K562 (cell line): ENCODE measurements at regions not wholly inside any gene's neighbourhood (a gene's known extent, or its start where the extent isn't known, plus 50 kb on each side); places are given as distances from the start of the nearest gene placed in this dataset.

Source experiments
- ATAC-seq: fragments of 200-7000 bp; cut with Tn5 transposase; 3 replicates; pipeline ENCODE4 v1.9.1; 2020; ENCODE audit warnings: moderate library complexity
- BruUV-seq: library from RNA; stranded (reverse); fragments of 400-500 nt; replicated peaks from 2 replicates; lab custom pipeline; 2021; lab: Mats Ljungman, UMichigan
- CTCF ChIA-PET: fragments of 300-600 bp; formaldehyde crosslinking; extraction: SDS; loops from one replicate; lab custom pipeline; 2021; ENCODE audit warnings: low intra/inter-chr PET ratio; lab: Yijun Ruan, JAX
- POLR2A ChIA-PET: fragments of 300-600, 350-650 bp; sonication (Branson Sonifier 250); formaldehyde crosslinking; extraction: SDS; loops from one replicate; lab custom pipeline; 2021; ENCODE audit warnings: antibody characterized with exemption, inconsistent platforms; lab: Yijun Ruan, JAX
- DNase-seq, 4 experiments: peaks; one replicate each; pipeline versions ENCODE4 v3.0.0 to v3.0.0-alpha.2; 2011 to 2018; ENCODE audit warnings: low spot score in 3 of 4, mixed read lengths in 3 of 4; ENCODE audit errors: extremely low read depth in 1 of 4
- FAIRE-seq: peaks from 2 replicates; lab custom pipeline; 2011; peaks lifted over from hg19 to GRCh38; lab: Jason Lieb, UNC
- H2AFZ ChIP-seq: 2 replicates; pipeline ENCODE4 v1.6.0; 2011; ENCODE audit warnings: low read depth, low read length, control low read depth, inconsistent platforms
- H3K27ac ChIP-seq: fragments of 200-600 bp; 3 replicates; pipeline ENCODE4 v1.8.0; 2011; ENCODE audit warnings: low read depth, mild to moderate bottlenecking, control low read depth, inconsistent platforms, low read length, moderate library complexity, mixed read lengths; ENCODE audit errors: extremely low read depth
- H3K27me3 ChIP-seq, 2 experiments: fragments of 300-600 bp in 1 of 2; 2 replicates in 1 of 2; 3 replicates in 1 of 2; pipeline versions ENCODE4 v1.6.0 to v1.8.0; 2011; ENCODE audit warnings: inconsistent platforms in 2 of 2, low read length in 2 of 2, mild to moderate bottlenecking in 1 of 2, mixed read lengths in 1 of 2, moderate library complexity in 1 of 2; ENCODE audit not compliant: control insufficient read depth in 2 of 2, insufficient read depth in 2 of 2
- H3K36me3 ChIP-seq: fragments of 300-600 bp; 3 replicates; pipeline ENCODE4 v1.8.0; 2011; ENCODE audit warnings: mild to moderate bottlenecking, low read length, inconsistent platforms; ENCODE audit not compliant: control insufficient read depth, insufficient read depth
- H3K4me1 ChIP-seq, 2 experiments: fragments of 200-600 bp in 1 of 2; replicated peaks in 1 of 2; 2 replicates in 1 of 2; 3 replicates in 1 of 2; pipeline versions ENCODE4 v1.5.1 to v1.8.0; 2011; ENCODE audit warnings: inconsistent platforms in 2 of 2, low read length in 2 of 2, mild to moderate bottlenecking in 1 of 2, mixed read lengths in 1 of 2, moderate library complexity in 1 of 2; ENCODE audit not compliant: control insufficient read depth in 2 of 2, insufficient read depth in 2 of 2
- H3K4me2 ChIP-seq: 2 replicates; pipeline ENCODE4 v1.6.1; 2011; ENCODE audit warnings: low read length, control low read depth, inconsistent platforms, mixed read lengths; ENCODE audit not compliant: insufficient read depth
- H3K4me3 ChIP-seq: fragments of 200-600 bp; sonication (generic), shearing (Covaris generic); 2 replicates; pipeline ENCODE4 v1.5.1; 2016; ENCODE audit warnings: control low read depth, inconsistent platforms
- H3K79me2 ChIP-seq: fragments of 200-600 bp; 3 replicates; pipeline ENCODE4 v1.8.0; 2011; ENCODE audit warnings: low read length, inconsistent platforms; ENCODE audit not compliant: control insufficient read depth, insufficient read depth
- H3K9ac ChIP-seq, 2 experiments: 2 replicates each; pipeline versions ENCODE4 v1.6.0 to v1.6.1; 2011; ENCODE audit warnings: low read depth in 2 of 2, low read length in 2 of 2, control low read depth in 1 of 2, inconsistent platforms in 1 of 2, mild to moderate bottlenecking in 1 of 2, mixed read lengths in 1 of 2; ENCODE audit not compliant: insufficient read depth in 1 of 2
- H3K9me1 ChIP-seq: one replicate; pipeline ENCODE4 v1.6.0; 2011; ENCODE audit warnings: inconsistent platforms, mild to moderate bottlenecking, low read length, moderate library complexity; ENCODE audit not compliant: control insufficient read depth, insufficient read depth
- H3K9me3 ChIP-seq: replicated peaks from 2 replicates; pipeline ENCODE4 v1.5.1; 2011; ENCODE audit warnings: low read depth, low read length, inconsistent platforms; ENCODE audit not compliant: control insufficient read depth, insufficient read depth
- H4K20me1 ChIP-seq: replicated peaks from 2 replicates; pipeline ENCODE4 v1.6.1; 2011; ENCODE audit warnings: low read length, inconsistent platforms, mixed read lengths; ENCODE audit not compliant: control insufficient read depth, insufficient read depth
- HDAC8 ChIP-seq: fragments of 450-650 bp; IDR thresholded peaks from 2 replicates; pipeline ENCODE4 v1.6.1; 2016; ENCODE audit warnings: mild to moderate bottlenecking, missing genetic modification characterization, moderate library complexity, missing compliant biosample characterization
- HDGF ChIP-seq: fragments of 450-650 bp; IDR thresholded peaks from 2 replicates; pipeline ENCODE4 v1.6.1; 2016
- PTBP1 ChIP-seq: fragments of 200-400 bp; formaldehyde crosslinking; IDR thresholded peaks from 2 replicates; pipeline ENCODE4 v1.6.1; 2017; ENCODE audit warnings: low read depth, low read length
- ZNF143 ChIP-seq: sonication (generic); formaldehyde crosslinking; IDR thresholded peaks from 2 replicates; pipeline ENCODE4 v1.9.0; 2022; ENCODE audit warnings: mild to moderate bottlenecking, missing genetic modification reagents
- ZNF324 ChIP-seq: fragments of 250-450 bp; sonication (Bioruptor Pico); IDR thresholded peaks from 2 replicates; pipeline ENCODE4 v1.4.0; 2020; ENCODE audit warnings: mild to moderate bottlenecking
- ZNF444 ChIP-seq: fragments of 250-450 bp; sonication (Bioruptor Pico); IDR thresholded peaks from 2 replicates; pipeline ENCODE4 v1.4.0; 2020; ENCODE audit warnings: mild to moderate bottlenecking, moderate library complexity
- WGBS: fragments of 100-300 bp; shearing (Covaris generic); methylation state at CpG from one replicate; pipeline ENCODE4 v1.1.6; 2016; ENCODE audit warnings: low coverage, mixed read lengths; ENCODE audit not compliant: insufficient coverage; ENCODE audit errors: missing lambda C conversion rate; 5-methylcytosine and 5-hydroxymethylcytosine counted together
- in situ Hi-C: fragments of 300-500 bp; cut with MboI; formaldehyde crosslinking; loops from 4 replicates; pipeline ENCODE4 v1.15.0; 2018; ENCODE audit warnings: inconsistent platforms, mixed read lengths
- intact Hi-C: fragments of 100-400 bp; cut with micrococcal nuclease; formaldehyde crosslinking; loops from 2 replicates; pipeline ENCODE4 v1.14.2; 2022

GRCh38 chr4:25547343-25547742 lies 108.3 kb upstream of the SLC34A2 start (continued):
- TF ChIP-seq HDGF: no peak
- TF ChIP-seq, all 486 proteins: peak for 0

- H3K9me3 ChIP-seq: no peaks in the 10 kb centered on the region
- no peak for DNase-seq
- TF ChIP-seq ZNF324 (CRISPR knock-in tag) (no peak), PTBP1 (no peak), ZNF143 (CRISPR knock-in tag) (no peak)
- TF ChIP-seq, all 486 proteins: peak for 0
- ChIA-PET CTCF (no interaction called here), POLR2A (no interaction called here)
- 0 out of 5 replicates have a peak, but pooled peaks cover 0 to 4% of the 10 kb centered on the region in 2 experiments for H3K27me3 ChIP-seq
- no peak overlapping the region for H3K4me2 ChIP-seq
- no peak for ATAC-seq
- no peak for FAIRE-seq
- intact Hi-C loops: no loop called here
- in situ Hi-C loops: no loop called here
- no peaks in the 10 kb centered on the region for H3K9me1 ChIP-seq
- no peaks in the 10 kb centered on the region for H3K79me2 ChIP-seq
- BruUV-seq: no TSS peak
- H4K20me1 ChIP-seq: no peaks in the 10 kb centered on the region
- H3K9ac ChIP-seq: no peak overlapping the region
- H3K36me3 ChIP-seq: no peaks in the 10 kb centered on the region
- H3K4me1 ChIP-seq: no peaks in the 10 kb centered on the region
- no peak overlapping the region for H3K27ac ChIP-seq
- no peak overlapping the region for H2AFZ ChIP-seq
- no peak overlapping the region for H3K4me3 ChIP-seq
Observed at GRCh38 chr4:25549413-25549812, 106.2 kb upstream of the SLC34A2 start.

DNA sequence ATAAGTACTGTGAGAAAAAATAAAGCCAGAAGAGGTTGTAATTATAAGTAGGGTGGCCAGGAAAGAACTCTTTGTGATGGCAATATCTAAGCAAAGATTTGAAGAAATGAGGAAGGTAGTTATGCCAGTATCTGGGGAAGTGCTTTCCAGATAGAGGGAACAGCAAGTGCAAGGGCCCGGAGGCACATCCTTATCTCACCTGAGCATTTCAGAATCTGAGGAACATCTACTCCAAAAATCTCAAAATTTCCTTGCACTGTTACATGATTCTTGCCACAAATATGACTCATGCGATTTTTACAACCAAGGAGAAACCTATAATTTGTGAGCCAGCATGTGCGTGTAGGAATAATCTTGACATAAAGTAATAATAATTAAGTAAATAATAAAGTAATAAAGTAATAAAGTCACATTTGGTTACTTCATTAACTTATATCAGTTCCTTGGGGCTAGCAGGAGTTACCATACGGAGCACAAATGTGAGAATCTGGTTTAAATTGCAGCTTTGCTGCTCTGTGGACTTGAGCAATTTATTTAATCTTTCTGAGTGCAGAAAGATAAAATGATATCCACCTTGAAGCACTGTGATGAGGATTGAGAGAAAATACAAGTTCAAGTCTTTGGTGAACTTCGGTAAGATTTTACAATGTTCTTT lies 105.1 kb upstream of the SLC34A2 start:
- Histone ChIP-seq H3K27me3 (peaks cover 0 to 4% of the 10 kb centered on the region in 2 experiments; a peak in 1 of 5 replicates), H2AFZ (no peak overlapping the region), H3K9ac (no peak overlapping the region)
- intact Hi-C loops: no loop called here
- POLR2A ChIA-PET: no interaction called here
- in situ Hi-C loops: no loop called here
- no peak for DNase-seq
- no peak for TF ChIP-seq HDAC8 (tag)
- no peak for TF ChIP-seq ZNF444 (CRISPR knock-in tag)
- TF ChIP-seq, all 486 proteins: peak for 0
- no peaks in the 10 kb centered on the region for H3K4me1 ChIP-seq
- H3K27ac ChIP-seq: no peak overlapping the region
- BruUV-seq: no TSS peak
- no peak overlapping the region for H3K4me2 ChIP-seq
- FAIRE-seq (no peak), ATAC-seq (no peak)
- H3K36me3 ChIP-seq: no peaks in the 10 kb centered on the region
- no peaks in the 10 kb centered on the region for H3K9me3 ChIP-seq
- no peak overlapping the region for H3K4me3 ChIP-seq
- CTCF ChIA-PET: no interaction called here
- no peaks in the 10 kb centered on the region for H3K9me1 ChIP-seq
- 4% methylated on average over 5 of the region's 5 CpGs for WGBS
- no peaks in the 10 kb centered on the region for H4K20me1 ChIP-seq
- H3K79me2 ChIP-seq: no peaks in the 10 kb centered on the region
